WTC11 (cell line): ENCODE measurements at regions not wholly inside any gene's neighbourhood (a gene's known extent, or its start where the extent isn't known, plus 50 kb on each side); places are given as distances from the start of the nearest gene placed in this dataset.

Experiments
- ATAC-seq: fragments of 200-7000 bp; cut with Tn5 transposase; 2 replicates; pipeline ENCODE4 v1.10.0; 2021; ENCODE audit warnings: mild to moderate bottlenecking, moderate library complexity
- CTCF ChIA-PET: fragments of 300-600 bp; sonication (Branson Sonifier 250); formaldehyde crosslinking; loops from one replicate; lab custom pipeline; 2021; ENCODE audit warnings: antibody characterized with exemption; lab: Charles Lee
- POLR2A ChIA-PET: fragments of 350-600 bp; sonication (Branson Sonifier 250); formaldehyde crosslinking; loops from one replicate; lab custom pipeline; 2021; ENCODE audit warnings: antibody characterized with exemption; lab: Charles Lee
- DNase-seq: peaks from one replicate; pipeline ENCODE4 v3.0.0; 2021; ENCODE audit warnings: low spot score
- H3K27ac Mint-ChIP-seq: 2 replicates; pipeline ENCODE4 v1.8.0; 2021; ENCODE audit warnings: mixed read lengths
- H3K27me3 Mint-ChIP-seq: 2 replicates; pipeline ENCODE4 v1.8.0; 2021; ENCODE audit warnings: low read depth, mild to moderate bottlenecking, moderate library complexity, mixed read lengths
- H3K36me3 Mint-ChIP-seq: 2 replicates; pipeline ENCODE4 v1.8.0; 2021; ENCODE audit warnings: mixed read lengths
- H3K4me1 Mint-ChIP-seq: 2 replicates; pipeline ENCODE4 v1.8.0; 2022; ENCODE audit warnings: mixed read lengths
- H3K4me3 Mint-ChIP-seq: 2 replicates; pipeline ENCODE4 v1.8.0; 2021; ENCODE audit warnings: mild to moderate bottlenecking, moderate library complexity, mixed read lengths
- H3K9me3 Mint-ChIP-seq: 2 replicates; pipeline ENCODE4 v1.8.0; 2021; ENCODE audit warnings: mixed read lengths
- CBFB ChIP-seq: sonication (generic); formaldehyde crosslinking; IDR thresholded peaks from 2 replicates; pipeline ENCODE4 v1.8.1; 2022; ENCODE audit warnings: mild to moderate bottlenecking, low read depth, missing genetic modification reagents
- CREB1 ChIP-seq: sonication (generic); formaldehyde crosslinking; IDR thresholded peaks from 2 replicates; pipeline ENCODE4 v1.8.0; 2023; ENCODE audit warnings: mild to moderate bottlenecking, missing genetic modification reagents
- CREM ChIP-seq: sonication (generic); formaldehyde crosslinking; IDR thresholded peaks from 2 replicates; pipeline ENCODE4 v1.8.1; 2022; ENCODE audit warnings: mild to moderate bottlenecking, missing genetic modification reagents, moderate library complexity
- ELF4 ChIP-seq: sonication (generic); formaldehyde crosslinking; IDR thresholded peaks from 2 replicates; pipeline ENCODE4 v1.8.1; 2022; ENCODE audit warnings: low read depth, mild to moderate bottlenecking, moderate library complexity, missing genetic modification reagents
- ERG ChIP-seq: fragments of 250-450 bp; sonication (Bioruptor Pico); IDR thresholded peaks from 2 replicates; pipeline ENCODE4 v1.8.0; 2021; ENCODE audit warnings: mild to moderate bottlenecking
- ESRRA ChIP-seq: sonication (generic); formaldehyde crosslinking; IDR thresholded peaks from 2 replicates; pipeline ENCODE4 v1.8.1; 2022; ENCODE audit warnings: mild to moderate bottlenecking, missing genetic modification reagents, borderline replicate concordance
- FOXK1 ChIP-seq: sonication (generic); formaldehyde crosslinking; IDR thresholded peaks from 2 replicates; pipeline ENCODE4 v1.8.0; 2022; ENCODE audit warnings: mild to moderate bottlenecking, moderate library complexity, missing genetic modification reagents
- GRHL2 ChIP-seq: fragments of 250-450 bp; sonication (Bioruptor Pico); IDR thresholded peaks from 2 replicates; pipeline ENCODE4 v1.8.0; 2022; ENCODE audit warnings: mild to moderate bottlenecking, moderate library complexity; ENCODE audit not compliant: insufficient replicate concordance, severe bottlenecking
- HMGA2 ChIP-seq: fragments of 250-450 bp; sonication (Bioruptor Pico); IDR thresholded peaks from 2 replicates; pipeline ENCODE4 v1.4.0; 2021; ENCODE audit warnings: mild to moderate bottlenecking, moderate library complexity
- HMGXB4 ChIP-seq: sonication (generic); formaldehyde crosslinking; IDR thresholded peaks from 2 replicates; pipeline ENCODE4 v1.8.1; 2023; ENCODE audit warnings: mild to moderate bottlenecking, moderate library complexity, missing genetic modification reagents
- JUN ChIP-seq: sonication (generic); formaldehyde crosslinking; IDR thresholded peaks from 2 replicates; pipeline ENCODE4 v1.8.0; 2023; ENCODE audit warnings: mild to moderate bottlenecking, missing genetic modification reagents
- MAX ChIP-seq: sonication (generic); formaldehyde crosslinking; IDR thresholded peaks from 2 replicates; pipeline ENCODE4 v1.8.0; 2022; ENCODE audit warnings: mild to moderate bottlenecking, missing genetic modification reagents
- MYBL2 ChIP-seq: sonication (generic); formaldehyde crosslinking; IDR thresholded peaks from 2 replicates; pipeline ENCODE4 v1.8.1; 2023; ENCODE audit warnings: mild to moderate bottlenecking, moderate library complexity, missing genetic modification reagents
- NFYB ChIP-seq: sonication (generic); formaldehyde crosslinking; conservative IDR thresholded peaks from 2 replicates; pipeline ENCODE4 v1.8.0; 2022; ENCODE audit warnings: low read depth, missing genetic modification reagents
- SOX15 ChIP-seq: fragments of 250-450 bp; sonication (Bioruptor Pico); IDR thresholded peaks from 2 replicates; pipeline ENCODE4 v1.9.0; 2021; ENCODE audit warnings: mild to moderate bottlenecking
- TEAD1 ChIP-seq: sonication (generic); formaldehyde crosslinking; IDR thresholded peaks from 2 replicates; pipeline ENCODE4 v1.8.0; 2022; ENCODE audit warnings: mild to moderate bottlenecking, missing genetic modification reagents
- USF1 ChIP-seq: sonication (generic); formaldehyde crosslinking; IDR thresholded peaks from 2 replicates; pipeline ENCODE4 v1.8.0; 2022; ENCODE audit warnings: mild to moderate bottlenecking, missing genetic modification reagents
- ZNF416 ChIP-seq: fragments of 250-450 bp; sonication (Bioruptor Pico); IDR thresholded peaks from 2 replicates; pipeline ENCODE4 v1.9.0; 2021; ENCODE audit warnings: mild to moderate bottlenecking, inconsistent platforms
- ZSCAN18 ChIP-seq: fragments of 250-450 bp; sonication (Bioruptor Pico); IDR thresholded peaks from 2 replicates; pipeline ENCODE4 v2.1.2; 2022; ENCODE audit warnings: mild to moderate bottlenecking, moderate library complexity
- TF ChIP-seq, protein P1 (sequence below): fragments of 250-450 bp; sonication (Bioruptor Pico); IDR thresholded peaks from 2 replicates; pipeline ENCODE4 v1.9.0; 2021; ENCODE audit warnings: mild to moderate bottlenecking
- TF ChIP-seq, protein P2 (sequence below): sonication (generic); formaldehyde crosslinking; IDR thresholded peaks from 2 replicates; pipeline ENCODE4 v1.8.1; 2023; ENCODE audit warnings: mild to moderate bottlenecking, missing genetic modification reagents, borderline replicate concordance

DNA sequence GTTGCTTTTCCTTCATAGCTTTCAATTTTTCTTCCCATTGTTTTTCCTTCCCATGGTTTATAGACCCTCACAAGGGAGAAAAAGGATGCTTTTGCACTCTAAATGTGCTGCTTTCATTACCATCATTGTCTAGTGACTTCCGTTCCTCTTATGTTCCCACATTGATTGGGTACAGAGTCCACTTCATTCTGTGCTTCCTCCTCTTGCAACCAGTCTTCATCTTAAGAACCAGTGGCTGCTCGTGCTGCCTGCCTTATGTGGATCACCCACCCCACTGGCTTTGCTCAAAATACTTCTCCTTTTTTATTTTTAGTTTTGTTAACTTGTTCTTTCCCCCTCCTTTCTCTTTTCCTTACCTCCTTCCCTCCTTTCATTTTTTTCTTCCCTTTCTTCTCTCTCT, 76.5 kb upstream of the BOD1L1 start:
- ATAC-seq (no peak), DNase-seq (no peak)
- ChIA-PET CTCF (no interaction called here), POLR2A (no interaction called here)
- Mint-ChIP-seq H3K27ac (no peak overlapping the region), H3K4me1 (no peaks in the 10 kb centered on the region), H3K9me3 (no peaks in the 10 kb centered on the region), H3K27me3 (no peaks in the 10 kb centered on the region), H3K4me3 (no peak overlapping the region), H3K36me3 (no peaks in the 10 kb centered on the region)
- TF ChIP-seq ESRRA (CRISPR knock-in tag), result no peak

- Mint-ChIP-seq H3K27ac (no peak overlapping the region), H3K36me3 (no peaks in the 10 kb centered on the region)
- ChIA-PET POLR2A (no interaction called here), CTCF (no interaction called here)
- TF ChIP-seq ZSCAN18 (CRISPR knock-in tag) (no peak), JUN (CRISPR knock-in tag) (no peak), MYBL2 (CRISPR knock-in tag) (no peak), NFYB (CRISPR knock-in tag) (no peak), HMGA2 (no peak), FOXK1 (CRISPR knock-in tag) (no peak), ELF4 (CRISPR knock-in tag) (no peak), ERG (no peak), SOX15 (CRISPR knock-in tag) (no peak), ZNF416 (CRISPR knock-in tag) (no peak), CBFB (CRISPR knock-in tag) (no peak), MAX (CRISPR knock-in tag) (no peak), HMGXB4 (CRISPR knock-in tag) (no peak)
- TF ChIP-seq, protein P1, sequence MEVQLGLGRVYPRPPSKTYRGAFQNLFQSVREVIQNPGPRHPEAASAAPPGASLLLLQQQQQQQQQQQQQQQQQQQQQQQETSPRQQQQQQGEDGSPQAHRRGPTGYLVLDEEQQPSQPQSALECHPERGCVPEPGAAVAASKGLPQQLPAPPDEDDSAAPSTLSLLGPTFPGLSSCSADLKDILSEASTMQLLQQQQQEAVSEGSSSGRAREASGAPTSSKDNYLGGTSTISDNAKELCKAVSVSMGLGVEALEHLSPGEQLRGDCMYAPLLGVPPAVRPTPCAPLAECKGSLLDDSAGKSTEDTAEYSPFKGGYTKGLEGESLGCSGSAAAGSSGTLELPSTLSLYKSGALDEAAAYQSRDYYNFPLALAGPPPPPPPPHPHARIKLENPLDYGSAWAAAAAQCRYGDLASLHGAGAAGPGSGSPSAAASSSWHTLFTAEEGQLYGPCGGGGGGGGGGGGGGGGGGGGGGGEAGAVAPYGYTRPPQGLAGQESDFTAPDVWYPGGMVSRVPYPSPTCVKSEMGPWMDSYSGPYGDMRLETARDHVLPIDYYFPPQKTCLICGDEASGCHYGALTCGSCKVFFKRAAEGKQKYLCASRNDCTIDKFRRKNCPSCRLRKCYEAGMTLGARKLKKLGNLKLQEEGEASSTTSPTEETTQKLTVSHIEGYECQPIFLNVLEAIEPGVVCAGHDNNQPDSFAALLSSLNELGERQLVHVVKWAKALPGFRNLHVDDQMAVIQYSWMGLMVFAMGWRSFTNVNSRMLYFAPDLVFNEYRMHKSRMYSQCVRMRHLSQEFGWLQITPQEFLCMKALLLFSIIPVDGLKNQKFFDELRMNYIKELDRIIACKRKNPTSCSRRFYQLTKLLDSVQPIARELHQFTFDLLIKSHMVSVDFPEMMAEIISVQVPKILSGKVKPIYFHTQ (CRISPR knock-in tag), result no peak
- TF ChIP-seq, all 79 proteins: peak for 0
- Mint-ChIP-seq H3K4me1 (no peaks in the 10 kb centered on the region), H3K27me3 (no peaks in the 10 kb centered on the region), H3K4me3 (no peak overlapping the region), H3K9me3 (no peaks in the 10 kb centered on the region)
- ATAC-seq, result no peak
- no peak for DNase-seq
These were observed 77.2 kb upstream of the BOD1L1 start for GRCh38 chr4:13704761-13705160.

GRCh38 chr4:13705521-13706041, 78.1 kb upstream of the BOD1L1 start:
- no peak for DNase-seq
- peaks cover 5% of the 10 kb centered on the region for H3K9me3 Mint-ChIP-seq
- ChIA-PET CTCF (interaction anchor here (0.6 kb wide), 1 partner anchor 1519 kb away, joined by 4 read pairs; no protein-coding TSS in a partner anchor), POLR2A (no interaction called here)
- no peaks in the 10 kb centered on the region for H3K4me1 Mint-ChIP-seq
- no peaks in the 10 kb centered on the region for H3K36me3 Mint-ChIP-seq
- no peak overlapping the region for H3K27ac Mint-ChIP-seq
- no peak overlapping the region for H3K4me3 Mint-ChIP-seq
- H3K27me3 Mint-ChIP-seq, result no peaks in the 10 kb centered on the region
- ATAC-seq, result no peak
- TF ChIP-seq CREB1 (CRISPR knock-in tag), result no peak
- TF ChIP-seq, protein P2, sequence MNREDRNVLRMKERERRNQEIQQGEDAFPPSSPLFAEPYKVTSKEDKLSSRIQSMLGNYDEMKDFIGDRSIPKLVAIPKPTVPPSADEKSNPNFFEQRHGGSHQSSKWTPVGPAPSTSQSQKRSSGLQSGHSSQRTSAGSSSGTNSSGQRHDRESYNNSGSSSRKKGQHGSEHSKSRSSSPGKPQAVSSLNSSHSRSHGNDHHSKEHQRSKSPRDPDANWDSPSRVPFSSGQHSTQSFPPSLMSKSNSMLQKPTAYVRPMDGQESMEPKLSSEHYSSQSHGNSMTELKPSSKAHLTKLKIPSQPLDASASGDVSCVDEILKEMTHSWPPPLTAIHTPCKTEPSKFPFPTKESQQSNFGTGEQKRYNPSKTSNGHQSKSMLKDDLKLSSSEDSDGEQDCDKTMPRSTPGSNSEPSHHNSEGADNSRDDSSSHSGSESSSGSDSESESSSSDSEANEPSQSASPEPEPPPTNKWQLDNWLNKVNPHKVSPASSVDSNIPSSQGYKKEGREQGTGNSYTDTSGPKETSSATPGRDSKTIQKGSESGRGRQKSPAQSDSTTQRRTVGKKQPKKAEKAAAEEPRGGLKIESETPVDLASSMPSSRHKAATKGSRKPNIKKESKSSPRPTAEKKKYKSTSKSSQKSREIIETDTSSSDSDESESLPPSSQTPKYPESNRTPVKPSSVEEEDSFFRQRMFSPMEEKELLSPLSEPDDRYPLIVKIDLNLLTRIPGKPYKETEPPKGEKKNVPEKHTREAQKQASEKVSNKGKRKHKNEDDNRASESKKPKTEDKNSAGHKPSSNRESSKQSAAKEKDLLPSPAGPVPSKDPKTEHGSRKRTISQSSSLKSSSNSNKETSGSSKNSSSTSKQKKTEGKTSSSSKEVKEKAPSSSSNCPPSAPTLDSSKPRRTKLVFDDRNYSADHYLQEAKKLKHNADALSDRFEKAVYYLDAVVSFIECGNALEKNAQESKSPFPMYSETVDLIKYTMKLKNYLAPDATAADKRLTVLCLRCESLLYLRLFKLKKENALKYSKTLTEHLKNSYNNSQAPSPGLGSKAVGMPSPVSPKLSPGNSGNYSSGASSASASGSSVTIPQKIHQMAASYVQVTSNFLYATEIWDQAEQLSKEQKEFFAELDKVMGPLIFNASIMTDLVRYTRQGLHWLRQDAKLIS (CRISPR knock-in tag), result no peak
- TF ChIP-seq HMGA2, result no peak
- no peak for TF ChIP-seq GRHL2 (CRISPR knock-in tag)
- no peak for TF ChIP-seq CREM (CRISPR knock-in tag)
- no peak for TF ChIP-seq TEAD1 (CRISPR knock-in tag)
- TF ChIP-seq USF1 (CRISPR knock-in tag), result no peak
